ENCODE measurements at regions not wholly inside any gene's neighbourhood (a gene's known extent, or its start where the extent isn't known, plus 50 kb on each side); places are given as distances from the start of the nearest gene placed in this dataset.

DNA sequence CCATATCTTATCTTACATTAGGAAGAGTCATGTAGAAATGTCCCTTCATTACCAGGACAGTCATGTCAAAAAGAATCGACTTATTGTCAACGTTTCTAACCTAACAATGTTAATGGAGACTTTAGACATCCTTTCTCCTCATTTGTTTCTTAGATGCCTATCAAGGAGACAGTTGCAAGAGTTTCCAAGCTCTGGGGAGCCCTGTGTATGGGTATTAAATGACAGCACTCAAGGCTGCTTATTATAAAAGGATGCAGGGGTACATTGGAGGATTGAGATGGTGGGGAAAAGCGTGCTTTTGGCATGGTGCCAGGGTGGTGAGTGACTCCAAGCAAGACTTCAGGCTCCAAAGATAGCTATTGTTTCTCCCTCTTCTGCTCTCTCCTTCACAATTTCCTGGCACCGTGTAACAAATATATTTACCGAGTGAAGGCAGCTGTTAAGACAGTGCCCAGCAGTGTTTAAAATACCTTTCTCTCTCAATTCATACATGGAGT, 461.3 kb upstream of the CLINT1 start:
- no peak overlapping the region for H3K27ac ChIP-seq
- H3K4me3 ChIP-seq, result no peak overlapping the region
- H3K4me1 ChIP-seq (replicated peaks), result no peaks in the 10 kb centered on the region
- no peak for DNase-seq (ENCODE audit: low read depth in 1 of 2, low spot score in 2 of 2)
- H3K36me3 ChIP-seq, result no peaks in the 10 kb centered on the region
- H3K9me3 ChIP-seq (replicated peaks), result no peaks in the 10 kb centered on the region
- no peaks in the 10 kb centered on the region for H3K27me3 ChIP-seq (replicated peaks)

DNA sequence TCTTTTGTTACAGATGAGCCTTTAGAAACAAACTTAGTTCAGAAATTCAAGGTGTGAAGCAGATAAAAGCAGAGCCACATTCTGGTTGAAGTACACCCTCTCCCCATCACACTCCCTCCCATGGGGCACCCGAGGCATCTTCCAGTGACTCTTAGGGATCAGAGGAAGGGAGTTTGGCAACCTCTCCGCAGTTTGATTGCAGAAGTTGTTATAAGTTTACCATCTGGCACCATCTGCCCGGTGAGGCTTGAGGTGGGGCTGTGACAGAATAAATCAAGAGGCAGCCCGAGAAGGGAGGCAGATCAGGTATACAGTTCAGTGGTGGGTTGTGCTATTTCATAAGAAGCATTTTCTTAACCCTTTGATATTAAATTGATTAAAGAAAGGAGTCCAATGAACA, 458.6 kb upstream of the CLINT1 start:
- DNase-seq (ENCODE audit: low read depth in 1 of 2, low spot score in 2 of 2), result no peak

DNA sequence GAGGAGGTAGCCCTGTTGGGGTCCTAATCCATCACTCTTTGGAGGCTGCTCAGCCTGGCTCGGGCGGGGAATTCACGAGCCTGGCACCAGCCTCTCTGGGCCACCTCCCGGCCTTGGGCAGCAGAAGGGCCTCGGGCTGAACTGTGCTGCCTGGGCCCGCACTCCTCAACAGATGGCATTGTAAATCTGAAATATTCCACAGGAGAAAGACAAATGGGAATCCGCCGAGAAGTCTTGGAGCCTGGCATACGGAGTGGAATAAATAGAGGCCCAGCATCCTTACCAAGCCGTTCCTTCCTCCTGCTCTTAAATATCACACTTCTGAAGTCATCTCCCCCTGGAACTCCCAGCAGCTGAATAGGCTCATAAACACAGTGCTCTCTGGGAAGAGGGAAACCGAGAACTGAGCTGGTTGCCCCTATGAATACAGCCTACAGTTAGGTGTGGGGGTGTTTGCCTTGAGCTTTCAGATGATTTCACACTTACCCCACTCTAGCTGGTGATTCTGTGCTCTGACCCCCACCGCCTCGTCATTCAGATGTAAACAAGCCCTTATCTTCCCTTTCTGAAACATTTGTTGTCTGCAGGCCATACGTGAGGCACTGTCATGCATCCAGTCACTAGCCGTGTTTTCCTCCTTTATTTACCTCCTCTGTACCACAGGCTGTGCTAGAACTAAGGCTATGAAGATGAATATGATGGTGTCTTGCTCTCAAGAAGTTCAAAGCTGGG, 455.0 kb upstream of the CLINT1 start:
- Histone ChIP-seq H3K4me1 (replicated peaks) (no peaks in the 10 kb centered on the region), H3K4me3 (no peak overlapping the region), H3K9me3 (replicated peaks) (no peaks in the 10 kb centered on the region), H3K27me3 (replicated peaks) (no peaks in the 10 kb centered on the region), H3K36me3 (no peaks in the 10 kb centered on the region), H3K27ac (no peak overlapping the region)
- no peak for DNase-seq (ENCODE audit: low read depth in 1 of 2, low spot score in 2 of 2)

More for the DNA sequence above, 458.6 kb upstream of the CLINT1 start:
- Histone ChIP-seq H3K4me3 (no peak overlapping the region), H3K36me3 (no peaks in the 10 kb centered on the region), H3K9me3 (replicated peaks) (no peaks in the 10 kb centered on the region), H3K27ac (no peak overlapping the region), H3K4me1 (replicated peaks) (no peaks in the 10 kb centered on the region), H3K27me3 (replicated peaks) (no peaks in the 10 kb centered on the region)

DNA sequence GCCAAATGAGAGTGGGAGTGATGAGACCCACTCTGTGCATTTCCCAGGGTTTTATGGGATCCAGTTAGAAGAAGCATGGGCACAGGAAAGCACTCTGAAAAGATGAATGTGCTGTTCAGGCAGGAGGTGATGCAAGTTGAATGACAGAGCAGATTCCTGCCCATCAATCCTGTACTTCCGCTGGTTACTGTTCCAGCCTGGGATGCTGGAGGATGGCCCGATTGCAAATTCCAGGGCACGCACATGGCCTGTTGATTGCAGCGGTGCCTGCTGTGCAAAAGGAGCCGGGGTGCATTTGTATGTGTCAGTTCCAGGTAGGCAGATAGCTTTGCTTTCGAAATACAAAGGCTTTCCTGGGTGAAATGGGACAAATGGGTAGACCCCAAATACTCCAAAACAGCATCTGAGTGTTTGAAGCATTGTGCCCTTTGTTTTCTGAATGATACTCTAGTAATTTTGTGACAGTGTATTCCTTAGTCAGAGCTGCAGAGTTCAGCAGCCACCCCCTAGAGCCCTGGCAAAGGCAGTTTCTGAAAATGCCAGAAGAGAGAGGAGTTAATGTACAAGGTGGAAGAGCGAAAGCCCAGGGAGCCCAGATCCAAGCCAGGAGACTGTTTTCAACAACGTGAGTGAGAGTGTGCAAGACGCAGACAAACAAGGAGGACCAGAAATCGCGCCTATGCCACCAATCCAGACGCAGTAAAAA, 454.2 kb upstream of the CLINT1 start:
- H3K4me3 ChIP-seq, result no peak overlapping the region
- no peaks in the 10 kb centered on the region for H3K27me3 ChIP-seq (replicated peaks)
- no peaks in the 10 kb centered on the region for H3K9me3 ChIP-seq (replicated peaks)
- no peaks in the 10 kb centered on the region for H3K4me1 ChIP-seq (replicated peaks)
- DNase-seq (ENCODE audit: low read depth in 1 of 2, low spot score in 2 of 2), result no peak
- no peak overlapping the region for H3K27ac ChIP-seq
- H3K36me3 ChIP-seq, result no peaks in the 10 kb centered on the region

DNA sequence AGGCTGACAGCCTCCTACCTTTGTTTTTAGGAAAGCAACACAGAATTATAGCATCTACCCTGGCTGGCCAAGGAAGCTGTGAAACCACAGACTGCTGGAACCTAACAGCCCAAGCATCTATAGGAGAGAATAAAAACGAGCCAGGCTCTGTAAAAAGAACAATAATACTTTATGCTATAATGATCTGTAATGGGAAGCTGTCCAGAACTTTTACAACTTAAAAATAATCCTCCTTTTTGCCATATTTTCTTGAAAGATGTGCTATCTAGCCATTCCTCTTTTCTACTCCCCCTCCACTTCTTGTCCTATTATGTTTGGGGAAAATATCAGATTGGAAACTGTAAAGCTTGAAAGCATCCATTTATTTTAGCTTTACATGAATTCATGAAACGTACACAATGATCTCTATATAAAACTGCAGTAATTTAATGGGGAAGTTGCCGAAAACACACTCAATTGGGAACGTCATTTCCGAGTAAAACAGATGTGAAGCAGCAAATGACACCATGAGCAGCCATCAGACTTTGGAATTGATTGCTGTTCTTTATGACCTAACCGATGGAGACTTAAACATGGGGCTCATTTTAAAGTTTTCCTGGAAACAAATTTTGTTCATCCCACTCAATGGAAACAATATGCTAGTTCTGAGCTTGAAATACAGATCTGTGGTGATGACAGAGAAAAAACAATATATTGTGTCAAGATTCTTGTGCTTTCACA, 450.3 kb upstream of the CLINT1 start:
- no peaks in the 10 kb centered on the region for H3K4me1 ChIP-seq (replicated peaks)
- 0 out of 2 replicates have a peak, but pooled peaks cover 4% of the 10 kb centered on the region for H3K27me3 ChIP-seq (replicated peaks)
- H3K27ac ChIP-seq, result no peak overlapping the region
- no peak overlapping the region for H3K4me3 ChIP-seq
- DNase-seq (ENCODE audit: low read depth in 1 of 2, low spot score in 2 of 2), result no peak
- H3K36me3 ChIP-seq, result no peaks in the 10 kb centered on the region
- H3K9me3 ChIP-seq (replicated peaks), result no peaks in the 10 kb centered on the region

DNA sequence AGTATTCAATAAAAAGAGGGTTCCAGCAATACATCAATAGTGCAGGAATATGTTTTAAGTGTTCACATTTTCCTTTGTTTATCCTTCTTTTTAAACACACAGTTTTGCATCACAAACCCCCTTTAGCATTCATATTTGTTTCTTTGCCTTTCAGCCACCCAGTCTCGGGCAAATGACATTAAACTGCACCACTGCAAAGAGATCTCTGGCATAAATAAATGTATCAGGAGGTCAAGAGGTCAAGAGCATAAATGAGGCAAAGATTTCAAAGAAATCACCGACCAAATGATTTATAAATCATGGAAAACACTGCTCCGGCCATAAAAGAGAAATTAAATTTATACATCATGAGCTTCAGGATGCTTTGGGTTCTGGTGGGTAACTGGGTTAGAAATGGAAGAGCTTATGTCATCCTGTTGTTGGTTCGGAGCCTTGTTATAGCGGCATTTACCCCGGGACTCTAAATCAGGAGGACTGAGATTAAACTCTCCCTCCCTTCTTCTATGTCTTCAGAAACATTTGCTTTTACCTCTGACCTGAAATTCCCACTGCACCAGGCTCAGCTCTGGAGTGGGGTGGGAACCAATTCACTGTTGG, 449.6 kb upstream of the CLINT1 start:
- H3K4me3 ChIP-seq, result no peak overlapping the region
- no peak overlapping the region for H3K27ac ChIP-seq
- H3K4me1 ChIP-seq (replicated peaks), result no peaks in the 10 kb centered on the region
- DNase-seq (ENCODE audit: low read depth in 1 of 2, low spot score in 2 of 2), result no peak
- H3K27me3 ChIP-seq (replicated peaks), result 0 out of 2 replicates have a peak, but pooled peaks cover 4% of the 10 kb centered on the region
- no peaks in the 10 kb centered on the region for H3K9me3 ChIP-seq (replicated peaks)
- no peaks in the 10 kb centered on the region for H3K36me3 ChIP-seq

DNA sequence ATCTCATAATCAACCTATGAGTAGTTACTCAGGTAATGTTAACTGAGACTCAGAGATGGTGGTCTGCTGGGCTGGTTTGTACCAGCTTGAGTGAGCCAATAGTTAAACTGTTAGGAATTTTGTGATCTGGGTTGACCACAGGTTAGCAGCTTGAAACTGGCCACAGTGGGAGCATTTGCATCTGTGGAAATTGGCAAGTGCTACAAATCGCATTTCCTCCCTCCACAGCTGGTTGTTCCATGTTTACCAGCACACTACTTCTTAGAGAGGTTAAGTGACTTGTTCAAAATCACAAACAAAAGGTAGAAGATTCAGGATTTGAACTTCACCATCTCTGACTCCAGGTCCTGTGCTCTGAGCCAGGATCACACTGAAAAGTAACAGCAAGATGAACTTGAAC, 446.9 kb upstream of the CLINT1 start:
- Histone ChIP-seq H3K27ac (no peak overlapping the region), H3K4me1 (replicated peaks) (no peaks in the 10 kb centered on the region), H3K36me3 (no peaks in the 10 kb centered on the region), H3K27me3 (replicated peaks) (0 out of 2 replicates have a peak, but pooled peaks cover 11% of the 10 kb centered on the region), H3K4me3 (no peak overlapping the region), H3K9me3 (replicated peaks) (0 out of 2 replicates have a peak, but pooled peaks cover 3% of the 10 kb centered on the region)
- no peak for DNase-seq (ENCODE audit: low read depth in 1 of 2, low spot score in 2 of 2)

DNA sequence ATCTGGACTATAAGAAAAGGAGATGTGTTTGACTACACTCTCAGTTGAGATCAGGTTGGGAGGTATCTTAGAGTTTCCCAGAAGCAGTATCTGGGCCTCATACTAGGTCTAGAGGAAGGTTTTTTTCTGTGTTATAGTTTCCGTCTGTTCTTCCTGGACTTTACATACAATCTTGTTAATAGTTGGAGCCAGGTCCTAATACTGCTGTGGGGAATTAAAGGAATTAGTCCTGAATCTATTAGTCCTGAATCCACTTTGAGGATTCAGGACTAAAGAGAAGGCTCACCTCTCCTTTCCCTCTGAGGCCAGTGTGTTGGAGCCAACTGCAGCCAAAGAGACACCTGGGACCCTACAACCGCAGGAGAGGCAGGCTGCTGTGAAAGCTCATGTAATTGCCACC, 445.7 kb upstream of the CLINT1 start:
- no peak for DNase-seq (ENCODE audit: low read depth in 1 of 2, low spot score in 2 of 2)
- Histone ChIP-seq H3K27ac (no peak overlapping the region), H3K27me3 (replicated peaks) (0 out of 2 replicates have a peak, but pooled peaks cover 11% of the 10 kb centered on the region), H3K9me3 (replicated peaks) (0 out of 2 replicates have a peak, but pooled peaks cover 7% of the 10 kb centered on the region), H3K4me3 (no peak overlapping the region), H3K4me1 (replicated peaks) (no peaks in the 10 kb centered on the region), H3K36me3 (no peaks in the 10 kb centered on the region)

DNA sequence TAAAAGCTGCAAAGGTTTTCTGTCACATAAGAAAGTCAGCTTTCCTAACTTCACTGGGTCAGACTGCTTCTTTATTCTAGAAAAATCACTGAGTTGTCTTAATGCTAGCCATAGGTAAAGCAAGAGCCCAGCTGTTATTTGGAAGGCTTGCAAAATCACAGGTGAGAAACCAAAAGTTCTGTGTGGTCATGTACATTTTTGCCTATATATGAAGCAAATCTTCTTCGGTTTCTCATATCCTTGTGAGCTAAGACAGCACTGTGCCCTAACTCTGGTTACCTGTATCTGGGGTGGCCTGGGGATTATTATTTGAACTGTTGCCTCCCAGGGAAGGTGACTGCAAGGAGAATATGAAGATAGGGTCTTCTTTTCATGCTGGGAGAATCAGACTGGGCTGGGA, 444.9 kb upstream of the CLINT1 start:
- 0 out of 2 replicates have a peak, but pooled peaks cover 11% of the 10 kb centered on the region for H3K27me3 ChIP-seq (replicated peaks)
- no peaks in the 10 kb centered on the region for H3K36me3 ChIP-seq
- H3K4me3 ChIP-seq, result no peak overlapping the region
- no peak for DNase-seq (ENCODE audit: low read depth in 1 of 2, low spot score in 2 of 2)
- H3K9me3 ChIP-seq (replicated peaks), result 0 out of 2 replicates have a peak, but pooled peaks cover 7% of the 10 kb centered on the region
- H3K4me1 ChIP-seq (replicated peaks), result no peaks in the 10 kb centered on the region
- H3K27ac ChIP-seq, result no peak overlapping the region

DNA sequence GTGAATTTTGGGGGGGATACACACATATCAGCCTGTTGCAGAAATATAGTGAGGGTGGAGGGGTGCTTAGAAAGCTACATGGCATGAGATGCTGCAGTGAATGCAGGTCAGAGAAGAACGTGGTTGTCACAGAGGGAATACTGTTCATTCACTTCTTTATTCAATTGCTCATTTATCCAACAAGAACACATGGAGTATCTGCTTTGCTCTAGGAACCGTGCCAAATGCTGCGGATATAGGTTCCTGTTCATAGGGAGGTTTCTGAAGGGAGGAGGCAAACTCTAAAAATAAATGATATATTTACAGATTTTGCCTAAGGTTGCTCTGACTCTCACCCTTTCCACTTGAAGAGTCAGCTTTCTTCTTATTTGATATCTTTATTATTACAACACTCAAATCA, 444.3 kb upstream of the CLINT1 start:
- DNase-seq (ENCODE audit: low read depth in 1 of 2, low spot score in 2 of 2), result no peak
- Histone ChIP-seq H3K27ac (no peak overlapping the region), H3K9me3 (replicated peaks) (0 out of 2 replicates have a peak, but pooled peaks cover 7% of the 10 kb centered on the region), H3K36me3 (no peaks in the 10 kb centered on the region), H3K4me3 (no peak overlapping the region), H3K4me1 (replicated peaks) (no peaks in the 10 kb centered on the region), H3K27me3 (replicated peaks) (0 out of 2 replicates have a peak, but pooled peaks cover 11% of the 10 kb centered on the region)

DNA sequence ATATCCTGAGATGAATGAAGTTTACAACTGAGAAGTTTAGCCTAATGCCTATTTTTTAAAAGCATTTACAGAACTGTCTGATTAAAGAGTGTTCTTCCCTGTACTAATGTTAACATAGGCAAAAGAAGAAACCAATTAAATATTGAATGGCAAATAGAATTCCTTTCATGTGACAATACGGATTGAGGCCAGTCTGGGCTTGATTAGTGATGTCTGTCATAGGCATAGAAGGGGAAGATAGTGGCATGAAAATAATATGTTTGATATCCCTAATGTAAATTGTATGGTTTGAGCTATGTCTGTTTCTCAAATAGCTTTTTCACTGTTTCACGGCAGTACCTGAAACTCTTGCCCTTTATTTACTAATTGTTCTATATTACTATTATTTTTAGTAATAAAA, 443.1 kb upstream of the CLINT1 start:
- Histone ChIP-seq H3K36me3 (no peaks in the 10 kb centered on the region), H3K9me3 (replicated peaks) (0 out of 2 replicates have a peak, but pooled peaks cover 7% of the 10 kb centered on the region), H3K4me1 (replicated peaks) (no peaks in the 10 kb centered on the region), H3K4me3 (no peak overlapping the region), H3K27ac (no peak overlapping the region), H3K27me3 (replicated peaks) (0 out of 2 replicates have a peak, but pooled peaks cover 11% of the 10 kb centered on the region)
- no peak for DNase-seq (ENCODE audit: low read depth in 1 of 2, low spot score in 2 of 2)

DNA sequence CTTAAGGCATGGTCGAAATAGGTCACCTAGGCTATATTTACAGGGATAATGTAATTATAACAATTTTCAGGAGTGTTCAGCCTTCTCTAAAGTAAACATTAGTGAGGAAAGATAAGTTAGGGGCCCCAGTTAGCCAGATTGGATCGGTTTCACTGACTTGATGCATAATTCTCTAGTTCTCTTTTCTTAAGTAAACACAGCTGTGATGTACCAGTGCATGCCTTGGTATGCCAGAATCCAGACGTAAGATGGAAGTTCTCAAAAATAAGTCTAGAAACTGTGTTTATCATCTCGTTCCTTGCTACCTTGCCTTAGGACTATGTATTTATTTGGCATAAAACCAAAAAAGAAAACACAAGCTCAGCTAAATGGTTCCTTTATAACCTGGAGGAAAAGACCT, 442.2 kb upstream of the CLINT1 start:
- no peaks in the 10 kb centered on the region for H3K4me1 ChIP-seq (replicated peaks)
- no peak overlapping the region for H3K27ac ChIP-seq
- no peak overlapping the region for H3K4me3 ChIP-seq
- H3K9me3 ChIP-seq (replicated peaks), result peaks cover 7% of the 10 kb centered on the region; the same call in 1 of the 2 replicates
- DNase-seq (ENCODE audit: low read depth in 1 of 2, low spot score in 2 of 2), result no peak
- 0 out of 2 replicates have a peak, but pooled peaks cover 11% of the 10 kb centered on the region for H3K27me3 ChIP-seq (replicated peaks)
- H3K36me3 ChIP-seq, result no peaks in the 10 kb centered on the region

DNA sequence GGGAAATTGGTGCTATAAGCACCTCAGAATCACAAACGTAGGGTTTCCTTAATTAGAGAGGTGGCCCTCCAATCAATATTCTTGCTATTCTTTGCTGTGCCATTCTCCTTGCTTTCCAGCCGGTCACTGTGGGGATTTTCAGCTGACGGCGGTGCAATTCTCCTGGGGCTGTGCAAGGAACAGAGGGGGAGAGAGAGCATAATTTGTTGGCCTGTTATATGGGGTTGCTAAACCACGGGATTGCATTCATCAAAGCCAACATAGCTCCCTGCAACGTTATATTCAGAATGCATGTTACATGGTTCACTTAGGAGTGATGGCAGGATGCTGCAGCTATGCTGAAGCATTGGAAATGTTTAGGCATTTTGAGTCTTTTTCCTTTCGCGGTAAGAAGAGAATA, 441.3 kb upstream of the CLINT1 start:
- H3K9me3 ChIP-seq (replicated peaks), result peaks cover 7% of the 10 kb centered on the region; the same call in 1 of the 2 replicates
- H3K4me1 ChIP-seq (replicated peaks), result no peaks in the 10 kb centered on the region
- no peak overlapping the region for H3K4me3 ChIP-seq
- H3K36me3 ChIP-seq, result no peaks in the 10 kb centered on the region
- 0 out of 2 replicates have a peak, but pooled peaks cover 9% of the 10 kb centered on the region for H3K27me3 ChIP-seq (replicated peaks)
- H3K27ac ChIP-seq, result no peak overlapping the region
- no peak for DNase-seq (ENCODE audit: low read depth in 1 of 2, low spot score in 2 of 2)

Data from SJSA1 (cell line).